Adrenal gland (tissue), 5 donors: ENCODE measurements at regions not wholly inside any gene's neighbourhood (a gene's known extent, or its start where the extent isn't known, plus 50 kb on each side); places are given as distances from the start of the nearest gene placed in this dataset.

Experiments
- POLR2A ChIP-seq, 2 donors: fragments of 450-650 bp; IDR thresholded peaks; one replicate each; pipeline ENCODE4 v1.6.1; 2017; ENCODE audit warnings: antibody characterized with exemption in 2 of 2, mild to moderate bottlenecking in 2 of 2, moderate library complexity in 1 of 2
- TF ChIP-seq, protein P1 (sequence below), 6 experiments: fragments of 450-650 bp in 4 of 6; fragments of 200-600 bp in 2 of 6; sonication (generic) in 1 of 6; IDR thresholded peaks; 1 replicate in 5 of 6; 2 replicates in 1 of 6; pipeline versions ENCODE4 v1.5.1 to v1.8.0; 2016 to 2021; ENCODE audit warnings: antibody characterized with exemption in 6 of 6, mild to moderate bottlenecking in 2 of 6, moderate library complexity in 1 of 6
- donor health status: DM: no; HTN: no; CAD: no.

DNA sequence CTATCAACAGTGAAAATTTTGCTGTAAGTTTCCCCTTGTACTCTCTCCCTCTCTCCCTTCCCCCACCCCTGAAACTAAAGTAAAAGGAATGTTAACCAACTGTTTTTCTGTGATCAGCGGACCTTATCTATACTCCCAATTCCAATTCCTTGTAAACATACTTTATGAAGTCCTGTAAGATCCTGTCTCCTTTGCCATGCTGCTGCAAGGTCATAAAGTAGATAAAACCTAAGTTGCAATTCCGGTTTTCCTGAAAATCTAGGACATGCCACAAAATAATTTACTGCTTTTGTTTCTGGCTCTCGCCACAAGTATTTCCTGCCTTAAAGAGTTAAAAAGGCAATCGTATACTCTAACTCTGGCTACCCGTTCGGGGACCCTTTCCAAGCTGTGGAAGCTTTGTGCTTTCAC is 1469.0 kb downstream of the LRRC4C start:
- TF ChIP-seq POLR2A (IDR thresholded peaks at IDR 0.05), result no peak
- TF ChIP-seq, protein P1, sequence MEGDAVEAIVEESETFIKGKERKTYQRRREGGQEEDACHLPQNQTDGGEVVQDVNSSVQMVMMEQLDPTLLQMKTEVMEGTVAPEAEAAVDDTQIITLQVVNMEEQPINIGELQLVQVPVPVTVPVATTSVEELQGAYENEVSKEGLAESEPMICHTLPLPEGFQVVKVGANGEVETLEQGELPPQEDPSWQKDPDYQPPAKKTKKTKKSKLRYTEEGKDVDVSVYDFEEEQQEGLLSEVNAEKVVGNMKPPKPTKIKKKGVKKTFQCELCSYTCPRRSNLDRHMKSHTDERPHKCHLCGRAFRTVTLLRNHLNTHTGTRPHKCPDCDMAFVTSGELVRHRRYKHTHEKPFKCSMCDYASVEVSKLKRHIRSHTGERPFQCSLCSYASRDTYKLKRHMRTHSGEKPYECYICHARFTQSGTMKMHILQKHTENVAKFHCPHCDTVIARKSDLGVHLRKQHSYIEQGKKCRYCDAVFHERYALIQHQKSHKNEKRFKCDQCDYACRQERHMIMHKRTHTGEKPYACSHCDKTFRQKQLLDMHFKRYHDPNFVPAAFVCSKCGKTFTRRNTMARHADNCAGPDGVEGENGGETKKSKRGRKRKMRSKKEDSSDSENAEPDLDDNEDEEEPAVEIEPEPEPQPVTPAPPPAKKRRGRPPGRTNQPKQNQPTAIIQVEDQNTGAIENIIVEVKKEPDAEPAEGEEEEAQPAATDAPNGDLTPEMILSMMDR (IDR thresholded peaks at IDR 0.05), result no peak
